GDM1 (cell line): ENCODE measurements at regions not wholly inside any gene's neighbourhood (a gene's known extent, or its start where the extent isn't known, plus 50 kb on each side); places are given as distances from the start of the nearest gene placed in this dataset.
"Not testable (repeated sequence)": the region's sequence is repeated elsewhere in the genome, so short reads cannot be mapped to it uniquely, and the experiment has no call there.

ENCODE experiments used
- DNase-seq: peaks from one replicate; lab custom pipeline; 2025; lab: John Stamatoyannopoulos, UW

DNA sequence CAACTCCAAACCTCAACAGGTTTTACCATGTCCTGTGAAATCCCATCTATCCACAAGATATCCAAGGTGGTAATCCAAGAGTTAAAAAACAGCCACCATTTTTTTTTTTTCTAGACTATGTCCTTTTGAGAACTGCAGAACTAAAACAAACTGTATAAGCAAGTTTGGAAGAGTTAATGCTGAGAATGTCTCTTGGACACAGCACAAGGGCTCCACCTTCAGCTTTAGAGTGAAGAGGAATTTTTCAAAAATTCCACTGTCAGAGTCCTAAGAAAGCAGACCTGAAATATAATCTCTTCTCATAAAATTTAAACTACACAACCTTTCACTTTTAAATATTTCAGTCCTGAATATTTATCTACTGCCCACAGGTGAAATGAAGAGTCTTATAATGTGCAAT is 167.8 kb upstream of the CCNG1 start:
- DNase-seq, result no peak

DNA sequence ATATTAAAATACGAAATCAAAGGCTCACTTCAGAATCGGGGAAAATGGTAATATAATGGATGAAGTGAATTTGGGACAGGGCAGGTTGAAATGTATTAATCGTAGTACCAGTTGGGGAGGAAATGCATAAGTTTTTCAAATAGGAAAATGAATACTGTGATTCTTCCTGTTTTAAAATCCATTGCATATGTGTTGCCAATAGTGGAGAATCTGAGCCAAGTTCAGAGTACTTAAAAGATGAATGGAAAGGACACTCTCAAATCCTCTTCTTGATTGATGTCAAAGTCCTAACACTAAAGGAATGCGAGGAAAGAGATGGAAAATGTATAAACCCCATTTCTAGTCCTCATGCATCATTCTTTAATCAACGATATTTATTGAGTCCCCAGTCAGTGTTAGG is 160.9 kb upstream of the CCNG1 start:
- no peak for DNase-seq

DNA sequence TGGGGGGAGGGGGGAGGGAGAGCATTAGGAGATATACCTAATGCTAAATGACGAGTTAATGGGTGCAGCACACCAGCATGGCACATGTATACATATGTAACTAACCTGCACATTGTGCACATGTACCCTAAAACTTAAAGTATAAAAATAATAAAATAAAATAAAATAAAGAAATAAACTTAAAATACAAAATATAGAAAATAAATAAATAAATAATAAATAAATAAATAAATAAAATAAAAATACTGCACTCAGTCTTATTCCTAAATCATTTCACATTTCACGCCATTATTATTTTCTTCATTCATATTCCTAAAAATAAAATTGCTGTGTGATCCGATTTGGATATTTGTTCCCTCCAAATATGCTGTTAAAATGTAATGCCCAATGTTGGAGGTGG is 156.5 kb upstream of the CCNG1 start:
- DNase-seq, result not testable (repeated sequence)

DNA sequence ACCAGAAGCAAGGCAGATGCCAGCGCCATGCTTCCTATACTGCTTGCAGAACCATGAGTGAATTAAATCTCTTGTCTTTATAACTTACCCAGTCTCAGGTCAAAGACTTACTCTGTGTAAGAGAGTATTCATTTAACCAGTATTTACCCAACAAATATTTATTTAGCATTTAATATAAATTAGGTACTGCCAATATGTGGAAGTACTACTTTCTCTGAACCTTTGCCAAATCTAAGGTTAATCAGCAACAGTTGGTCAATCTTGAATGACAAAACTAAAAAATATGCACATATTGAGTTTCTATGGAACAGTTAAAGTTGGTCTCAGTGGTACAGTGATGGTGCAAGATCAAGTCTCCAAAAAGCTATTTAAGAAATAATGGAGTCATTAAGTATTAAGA is 155.9 kb upstream of the CCNG1 start:
- DNase-seq, result no peak

DNA sequence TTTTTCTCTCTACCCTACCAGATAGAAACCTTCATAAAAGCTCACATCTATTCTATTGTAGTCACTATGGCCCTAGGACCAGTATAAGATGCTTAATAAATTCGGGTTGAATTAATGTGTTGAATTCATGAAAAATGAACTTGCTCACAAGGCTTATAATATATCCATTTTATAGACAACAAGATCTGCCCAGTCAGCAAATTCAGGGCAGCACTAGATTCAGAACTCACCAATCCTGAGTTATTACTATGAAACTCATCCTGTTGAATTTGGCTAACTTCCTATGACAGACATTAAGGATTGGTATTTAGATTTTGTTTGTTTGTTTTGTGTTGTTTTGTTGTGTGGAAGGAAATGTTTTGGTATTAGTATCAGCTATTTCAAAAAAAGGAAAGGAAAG is 143.6 kb upstream of the CCNG1 start:
- DNase-seq, result no peak

DNA sequence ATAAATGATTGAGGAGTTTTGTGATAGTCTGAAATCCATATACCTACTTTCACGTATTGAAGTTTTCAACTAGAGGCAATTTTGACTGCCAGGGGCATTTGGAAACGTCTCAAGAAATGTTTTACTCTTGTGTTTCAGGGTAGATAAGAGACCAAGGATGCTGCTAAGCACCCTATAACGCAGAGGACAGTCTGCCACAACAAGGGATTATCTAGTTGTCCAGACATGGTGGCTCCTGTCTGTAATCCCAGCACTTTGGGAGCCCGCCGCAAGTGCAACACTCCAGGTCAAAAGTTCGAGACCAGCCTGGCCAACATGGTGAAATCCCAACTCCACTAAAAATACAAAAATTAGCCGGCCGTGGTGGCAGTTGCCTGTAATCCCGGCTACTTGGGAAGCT is 133.7 kb upstream of the CCNG1 start:
- DNase-seq, result no peak

DNA sequence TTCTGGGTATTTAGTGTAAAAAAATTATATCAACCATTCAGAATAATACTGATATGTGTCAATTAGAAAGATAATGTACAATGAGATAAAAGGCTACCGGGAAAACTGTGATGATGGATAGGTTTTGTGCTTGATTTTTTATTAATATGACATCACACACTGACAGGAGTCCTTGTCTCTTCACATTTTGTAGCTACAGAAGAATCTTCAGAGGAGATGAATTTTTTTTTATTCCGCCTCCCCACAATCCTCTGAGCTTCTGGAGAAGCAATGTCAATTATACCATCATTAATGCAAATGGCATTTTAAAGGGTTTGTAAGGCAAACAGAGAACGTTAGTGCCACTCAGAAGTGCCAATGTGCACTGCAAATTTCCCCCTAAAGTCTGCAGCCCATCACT is 131.7 kb upstream of the CCNG1 start:
- no peak for DNase-seq

DNA sequence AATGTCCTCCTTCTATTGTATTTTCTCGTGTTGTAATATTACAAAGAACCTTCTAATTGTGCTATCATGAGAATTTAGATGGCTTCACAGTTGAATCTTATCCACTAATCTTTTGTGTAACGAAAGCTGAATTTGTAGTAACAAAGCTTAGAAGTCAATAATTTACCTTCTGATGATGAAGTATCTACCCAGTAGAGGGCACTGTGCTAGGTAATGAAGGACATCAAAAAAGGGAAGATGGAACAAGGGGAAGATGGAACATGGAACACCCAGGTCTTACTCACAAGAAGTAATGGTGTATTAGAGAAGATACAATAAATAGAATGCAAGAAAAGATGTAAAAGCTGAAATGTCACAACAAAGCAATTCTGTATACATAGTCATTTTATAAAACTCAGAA is 131.0 kb upstream of the CCNG1 start:
- peak; percentile 9 for DNase-seq

DNA sequence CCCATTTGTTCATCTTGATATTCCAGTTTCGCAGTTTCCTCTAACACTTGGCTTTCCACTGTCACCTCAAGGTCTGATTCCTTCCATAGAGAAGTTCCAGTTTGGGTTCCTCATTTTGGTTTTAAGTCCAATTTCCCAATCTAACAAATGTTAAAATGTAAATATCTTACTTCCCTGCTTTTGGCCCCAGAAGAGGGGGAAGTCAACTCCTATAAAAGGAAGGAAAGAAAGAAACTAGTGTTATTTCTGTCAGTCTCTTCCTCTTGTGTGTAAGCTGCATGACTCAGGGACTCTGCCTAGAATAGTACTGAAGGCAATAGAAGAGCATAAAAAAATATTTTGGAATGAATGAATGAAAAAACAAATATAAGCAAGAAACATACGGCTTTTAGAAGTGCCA is 127.5 kb upstream of the CCNG1 start:
- DNase-seq, result peak; percentile 6

DNA sequence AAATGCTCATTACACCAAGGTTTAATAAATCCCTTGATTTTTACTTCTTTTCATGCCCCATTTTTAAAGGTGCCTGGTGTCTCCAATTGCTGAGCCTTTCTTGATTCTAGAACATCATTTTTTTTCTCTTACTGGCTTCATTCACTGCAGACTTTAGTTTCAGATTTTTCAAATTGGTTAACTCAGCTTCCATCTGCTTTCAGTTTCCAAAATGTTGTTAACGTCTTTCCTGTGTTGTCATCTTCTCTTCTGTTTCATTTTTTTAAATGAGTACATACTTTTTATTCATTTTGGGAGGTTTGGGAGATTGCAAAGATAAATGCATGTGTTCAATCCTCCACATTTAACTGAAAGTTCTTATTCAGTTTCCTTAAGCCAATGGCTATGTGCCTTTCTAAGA is 126.4 kb upstream of the CCNG1 start:
- DNase-seq, result no peak

DNA sequence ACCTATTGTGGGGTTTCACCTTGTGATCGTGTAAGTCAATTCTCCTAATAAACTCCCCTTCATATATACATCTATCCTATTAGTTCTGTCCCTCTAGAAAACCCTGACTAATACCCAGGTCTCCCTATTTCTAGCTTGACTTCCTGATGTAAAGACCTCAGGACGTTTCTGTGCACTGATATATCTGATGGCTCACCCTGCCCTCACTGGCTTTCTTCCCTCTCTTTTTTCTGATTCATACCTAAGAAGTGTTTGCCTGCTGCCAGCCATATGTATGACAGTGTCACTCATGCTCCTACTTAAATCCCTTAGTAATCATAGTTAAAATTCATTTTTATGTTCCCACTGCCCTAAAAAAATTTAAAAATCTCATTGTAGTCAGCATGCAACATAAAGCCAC is 124.8 kb upstream of the CCNG1 start:
- no peak for DNase-seq

DNA sequence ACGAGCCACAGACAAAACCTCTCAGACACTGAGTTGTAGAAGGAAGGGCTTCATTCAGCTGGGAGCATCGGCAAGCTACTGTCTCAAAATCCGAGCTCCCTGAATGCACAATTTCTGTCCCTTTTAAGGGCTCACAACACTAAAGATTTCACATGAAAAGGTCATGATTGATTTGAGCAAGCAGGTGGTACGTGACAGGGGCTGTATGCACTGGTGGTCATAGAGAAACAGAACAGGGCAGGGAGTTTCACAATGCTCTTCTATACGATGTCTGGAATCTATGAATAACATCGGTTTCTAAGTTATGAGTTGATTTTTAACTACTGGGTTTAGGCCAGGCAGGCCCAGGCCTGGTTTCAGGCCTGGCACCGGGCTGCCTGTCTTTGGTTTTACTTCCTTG is 124.3 kb upstream of the CCNG1 start:
- not testable (repeated sequence) for DNase-seq

DNA sequence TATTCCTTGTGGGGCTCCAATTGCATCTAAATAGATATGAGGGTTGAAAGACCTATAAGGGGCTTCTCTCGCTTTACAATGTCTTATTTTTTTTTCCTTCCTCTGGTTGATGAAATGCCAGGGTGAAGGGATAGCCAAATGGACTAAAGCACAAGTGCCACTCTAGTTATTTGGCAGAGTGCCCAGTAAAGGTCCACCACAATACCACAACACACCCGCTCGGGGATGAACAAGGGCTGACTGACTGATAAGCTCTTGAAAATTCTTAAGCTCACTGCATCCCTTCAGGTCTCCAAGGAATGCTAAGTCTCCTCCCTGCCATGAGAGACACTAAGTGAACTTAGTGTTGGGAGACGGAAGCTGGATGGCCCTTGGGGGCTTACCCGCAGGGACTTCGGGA is 121.0 kb upstream of the CCNG1 start:
- not testable (repeated sequence) for DNase-seq

DNA sequence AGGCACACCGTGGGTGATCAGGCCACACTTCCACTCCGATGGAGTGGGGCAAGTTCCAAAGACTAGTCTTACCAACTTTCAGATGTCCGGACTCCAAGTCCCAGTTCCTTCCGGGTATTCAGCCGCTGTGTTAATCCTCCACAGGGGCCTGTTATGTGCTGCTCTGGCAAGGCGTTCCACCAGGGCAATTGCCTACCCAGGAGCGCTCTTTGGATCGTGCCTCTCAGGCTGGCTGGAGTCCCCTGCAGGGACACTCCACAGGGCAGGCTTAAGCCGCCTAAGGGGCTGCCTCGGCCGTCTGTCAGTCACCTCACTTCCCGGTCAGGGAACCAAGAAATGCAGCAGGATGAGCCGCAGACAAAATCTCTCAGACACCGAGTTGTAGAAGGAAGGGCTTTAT is 118.7 kb upstream of the CCNG1 start:
- no peak for DNase-seq

DNA sequence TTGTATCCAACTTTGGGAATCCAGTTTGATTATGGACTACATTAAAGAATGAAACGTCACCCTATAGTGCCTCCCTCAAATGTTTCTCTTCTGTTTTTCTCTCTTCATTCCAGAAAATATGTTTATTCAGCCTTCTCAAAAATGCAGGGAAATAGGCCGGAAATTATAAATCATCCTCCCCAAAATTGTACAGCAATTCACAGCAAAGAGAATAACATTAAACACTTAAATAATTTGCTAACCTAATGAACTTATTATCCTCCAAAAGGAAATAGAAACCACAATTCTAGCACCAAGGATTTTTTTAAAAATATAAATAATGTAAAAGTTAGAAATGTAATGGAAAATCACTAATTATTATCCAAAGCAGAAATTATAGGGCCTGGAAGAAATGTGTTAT is 115.9 kb upstream of the CCNG1 start:
- DNase-seq, result no peak

DNA sequence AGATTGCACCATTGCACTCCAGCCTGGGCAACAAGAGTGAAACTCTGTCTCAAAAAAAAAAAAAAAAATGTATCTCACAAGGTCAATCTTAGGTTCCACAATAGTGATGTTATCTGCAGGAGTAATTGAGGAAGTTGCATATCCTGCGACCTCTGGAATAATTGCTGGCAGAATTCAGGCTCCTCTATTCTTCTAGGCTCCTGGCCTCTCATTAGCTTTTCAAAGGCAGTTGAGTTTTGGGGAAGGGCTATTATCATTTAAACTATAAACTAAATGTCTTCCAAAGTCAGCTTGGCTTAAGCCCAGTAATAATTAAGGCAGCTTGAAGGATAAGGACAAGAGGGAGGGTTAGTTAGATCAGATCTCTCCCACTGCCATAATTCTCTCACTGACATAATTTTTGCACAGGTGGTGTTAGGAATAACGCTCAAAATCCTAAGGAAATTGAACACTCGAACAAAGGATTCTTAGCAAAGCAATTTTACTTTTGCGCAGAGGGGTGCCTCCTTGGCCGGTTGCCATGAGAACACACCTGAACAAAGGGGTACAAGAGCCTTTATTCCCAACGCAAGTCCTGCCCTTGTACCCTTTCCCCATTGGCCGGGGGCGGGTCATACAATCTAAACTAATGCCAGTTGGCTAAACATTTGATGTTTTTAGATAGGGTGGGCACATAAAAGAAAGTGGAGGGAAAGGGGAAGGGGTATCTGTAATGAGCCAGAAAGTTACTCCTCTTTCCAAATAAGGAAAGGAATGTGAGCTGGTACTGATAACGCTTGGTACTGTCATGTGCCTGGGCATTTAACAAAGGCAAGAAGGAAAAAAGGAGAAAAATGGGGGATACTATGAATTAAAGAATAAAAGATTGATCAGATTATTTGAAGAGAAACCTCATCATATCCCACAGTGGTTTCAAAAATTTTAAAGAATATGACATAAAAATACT is 106.4 kb upstream of the CCNG1 start:
- no peak for DNase-seq

DNA sequence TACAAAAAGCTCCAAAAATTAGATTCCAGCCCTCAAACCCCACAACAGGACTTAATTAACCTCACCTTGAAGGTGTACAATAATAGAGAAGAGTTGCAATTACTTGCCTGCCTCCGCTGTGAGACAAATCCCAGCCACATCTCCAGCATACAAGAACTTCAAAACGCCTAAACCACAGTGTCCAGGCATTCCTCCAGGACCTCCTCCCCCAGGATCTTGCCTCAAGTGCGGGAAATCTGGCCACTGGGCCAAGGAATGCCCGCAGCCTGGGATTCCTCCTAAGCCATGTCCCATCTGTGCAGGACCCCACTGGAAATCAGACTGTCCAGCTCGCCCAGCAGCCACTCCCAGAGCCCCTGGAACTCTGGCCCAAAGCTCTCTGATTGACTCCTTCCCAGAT is 101.3 kb upstream of the CCNG1 start:
- DNase-seq, result not testable (repeated sequence)

DNA sequence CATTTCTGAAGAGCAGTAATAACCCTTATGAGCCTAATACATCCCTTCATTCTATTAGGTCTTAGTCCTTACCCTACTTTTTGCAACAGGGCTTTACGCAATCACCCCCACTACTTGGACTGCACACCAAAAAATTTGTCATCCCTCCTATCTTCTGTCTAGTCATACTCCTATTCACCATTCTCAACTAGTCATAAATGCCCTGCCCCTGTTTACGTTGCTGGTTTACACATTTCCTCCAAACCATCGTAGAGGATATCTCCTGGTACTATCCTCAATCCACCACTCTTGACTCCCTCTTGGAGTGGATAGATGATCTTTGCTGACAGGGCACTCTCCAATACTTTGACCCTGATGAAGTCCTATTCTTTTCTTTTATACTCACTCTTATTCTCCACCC is 98.2 kb upstream of the CCNG1 start:
- DNase-seq, result no peak

DNA sequence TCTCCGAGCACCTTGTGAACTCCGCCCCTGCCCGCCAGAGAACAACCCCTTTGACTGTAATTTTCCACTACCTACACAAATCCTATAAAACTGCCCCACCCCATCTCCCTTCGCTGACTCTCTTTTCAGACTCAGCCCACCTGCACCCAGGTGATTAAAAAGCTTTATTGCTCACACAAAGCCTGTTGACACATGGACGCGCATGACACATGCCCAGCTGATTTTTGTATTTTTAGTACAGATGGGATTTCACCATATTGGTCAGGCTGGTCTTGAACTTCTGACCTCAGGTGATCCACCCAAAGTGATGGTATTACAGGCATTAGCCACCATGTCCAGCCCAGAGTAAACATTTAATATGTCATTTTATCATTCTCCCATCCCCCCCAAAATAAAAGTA is 97.0 kb upstream of the CCNG1 start:
- not testable (repeated sequence) for DNase-seq

DNA sequence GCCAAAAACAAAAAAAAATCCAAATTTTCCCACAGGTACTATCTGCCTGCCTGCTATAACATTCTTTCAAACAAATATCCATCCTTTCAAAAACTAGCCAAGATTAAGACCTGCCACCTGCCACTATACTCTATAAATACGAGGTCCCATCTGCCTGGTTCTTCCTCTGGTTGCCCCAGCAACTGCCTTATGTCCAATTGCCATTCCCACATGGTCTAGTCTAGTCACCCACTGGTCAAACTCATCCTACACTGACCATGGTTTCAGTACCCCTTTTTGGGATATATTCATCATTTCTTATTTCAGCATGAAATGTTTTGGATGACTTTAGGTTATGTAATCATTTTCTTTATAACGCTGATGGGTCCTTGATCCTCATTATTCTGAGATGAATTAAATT is 95.1 kb upstream of the CCNG1 start:
- no peak for DNase-seq

DNA sequence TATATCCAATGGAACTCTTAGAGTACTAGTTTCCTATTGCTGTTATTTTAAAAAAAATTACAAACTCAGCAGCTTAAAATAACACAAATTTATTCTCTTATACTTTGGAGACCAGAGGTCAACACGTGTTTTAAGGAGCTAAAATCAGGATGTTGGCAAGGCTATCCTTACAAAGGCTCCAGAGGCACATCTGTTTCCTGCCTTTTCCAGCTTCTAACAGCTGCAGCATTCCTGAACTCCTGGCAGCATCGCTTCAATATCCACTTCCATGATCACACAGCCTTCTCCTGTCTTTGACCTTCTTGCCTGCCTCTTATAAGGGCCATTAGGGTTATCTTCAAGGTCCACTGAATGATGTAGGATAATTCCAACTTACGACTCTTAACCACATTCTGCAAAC is 92.2 kb upstream of the CCNG1 start:
- no peak for DNase-seq

DNA sequence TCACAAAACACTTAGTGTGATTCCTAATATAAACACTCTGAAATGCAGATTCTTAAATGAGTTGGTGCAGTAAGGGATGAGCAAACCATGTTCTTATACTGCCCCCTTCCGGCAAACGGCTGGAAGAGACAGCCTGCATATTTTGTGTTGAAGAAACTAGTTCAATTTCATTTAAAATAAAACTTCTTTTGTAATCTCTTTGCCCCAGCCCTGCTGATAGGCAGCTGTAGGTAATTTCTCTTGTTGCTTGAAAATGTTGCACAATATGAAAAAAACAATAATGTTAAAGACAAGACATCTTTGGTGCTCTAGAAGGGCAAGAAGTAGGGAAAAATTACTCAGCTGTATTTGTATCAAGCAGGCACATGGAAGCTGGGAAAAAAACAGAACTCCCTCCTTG is 89.7 kb upstream of the CCNG1 start:
- DNase-seq, result peak; percentile 8

DNA sequence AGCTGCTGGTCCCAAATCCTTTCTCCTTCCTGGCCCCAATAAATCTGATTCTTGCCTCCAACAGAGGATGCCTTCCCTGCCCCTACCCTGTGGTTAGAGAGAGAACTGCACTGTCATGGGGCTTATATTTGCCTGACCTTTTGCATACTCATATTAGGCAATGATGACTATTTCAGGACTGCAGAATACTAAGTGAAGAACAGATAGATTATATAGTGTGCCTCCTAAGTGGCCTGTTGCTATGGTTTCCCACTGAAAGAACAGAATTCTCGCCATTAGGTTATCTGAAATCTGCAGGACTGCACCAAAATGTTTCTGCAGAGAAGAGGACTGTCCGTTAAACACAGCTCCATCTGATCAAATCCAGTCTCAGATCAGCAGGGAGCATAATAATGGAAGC is 87.3 kb upstream of the CCNG1 start:
- DNase-seq, result no peak

DNA sequence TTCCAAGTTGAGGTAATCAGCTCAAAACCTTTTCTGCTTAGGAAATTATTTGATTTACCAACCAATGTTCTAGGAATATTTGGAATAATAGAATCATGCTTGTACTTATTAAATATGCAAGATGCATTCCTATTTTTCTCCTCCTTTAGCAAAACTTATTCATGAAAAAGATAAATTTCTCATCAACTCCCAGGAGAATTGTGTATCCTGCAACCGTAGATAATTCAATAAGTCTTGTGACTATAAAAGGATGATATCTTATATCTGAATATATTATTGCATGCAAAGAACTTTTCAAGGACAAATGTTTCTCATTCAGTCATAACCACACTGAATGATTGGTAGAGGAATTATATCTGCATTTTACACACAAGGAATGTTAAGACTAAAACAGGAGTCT is 84.9 kb upstream of the CCNG1 start:
- DNase-seq, result no peak
